ENCODE measurements at regions not wholly inside any gene's neighbourhood (a gene's known extent, or its start where the extent isn't known, plus 50 kb on each side); places are given as distances from the start of the nearest gene placed in this dataset.

GRCh38 chr3:187567021-187567420, 103.2 kb downstream of the SST start:
- TF ChIP-seq POLR2A (IDR thresholded peaks at IDR 0.05; ENCODE audit: low read depth, low read length) (no peak), TAF1 (IDR thresholded peaks at IDR 0.05; ENCODE audit: low read depth, low read length) (no peak), POLR2AphosphoS5 (IDR thresholded peaks at IDR 0.05; ENCODE audit: low read depth, low read length) (no peak), POU2F2 (IDR thresholded peaks at IDR 0.05; ENCODE audit: low read depth, low read length) (no peak), SPI1 (IDR thresholded peaks at IDR 0.05; ENCODE audit: low read depth, low read length) (no peak), PAX5 (IDR thresholded peaks at IDR 0.05; ENCODE audit: insufficient read depth, low read length, severe bottlenecking) (no peak)

Data from GM12891 (cell line).